GM12878 (cell line): ENCODE measurements at regions not wholly inside any gene's neighbourhood (a gene's known extent, or its start where the extent isn't known, plus 50 kb on each side); places are given as distances from the start of the nearest gene placed in this dataset.

ENCODE experiments used
- CBX3 ChIP-seq: fragments of 200-600 bp; sonication (generic); IDR thresholded peaks from 2 replicates; pipeline ENCODE4 v1.6.1; 2016; ENCODE audit warnings: low read depth, borderline replicate concordance
- CEBPB ChIP-seq, 2 experiments: fragments of 150-350 bp in 1 of 2; IDR thresholded peaks; 2 replicates each; pipeline ENCODE4 v1.6.1; 2012 to 2014; ENCODE audit warnings: low read depth in 2 of 2, low read length in 2 of 2, borderline replicate concordance in 1 of 2, inconsistent platforms in 1 of 2
- LARP7 ChIP-seq: fragments of 450-650 bp; IDR thresholded peaks from 2 replicates; pipeline ENCODE4 v1.6.1; 2017; ENCODE audit warnings: mild to moderate bottlenecking
- POLR2A ChIP-seq: IDR thresholded peaks from 2 replicates; pipeline ENCODE4 v1.6.1; 2011; ENCODE audit warnings: low read depth, mild to moderate bottlenecking, low read length
- TCF3 ChIP-seq: IDR thresholded peaks from 2 replicates; pipeline ENCODE4 v1.6.1; 2012; ENCODE audit warnings: low read depth, mild to moderate bottlenecking, low read length, borderline replicate concordance; ENCODE audit not compliant: insufficient read depth
- TF ChIP-seq, protein P1 (sequence below): IDR thresholded peaks from 2 replicates; pipeline ENCODE4 v1.6.1; 2012; ENCODE audit warnings: low read depth, low read length, improper control_type of control experiment
- TF ChIP-seq, protein P2 (sequence below), 3 experiments: IDR thresholded peaks in 2 of 3; conservative IDR thresholded peaks in 1 of 3; 2 replicates each; pipeline ENCODE4 v1.5.1; 2011; ENCODE audit warnings: low read depth in 3 of 3, low read length in 3 of 3, mild to moderate bottlenecking in 3 of 3, control low read depth in 2 of 3, moderate library complexity in 2 of 3, inconsistent platforms in 1 of 3, mixed read lengths in 1 of 3; ENCODE audit not compliant: control insufficient read depth in 2 of 3, insufficient read depth in 1 of 3; ENCODE audit errors: extremely low read depth in 1 of 3
- TF ChIP-seq, protein P3 (sequence below): fragments of 450-650 bp; IDR thresholded peaks from 2 replicates; pipeline ENCODE4 v1.6.1; 2017; ENCODE audit warnings: mild to moderate bottlenecking
- TF ChIP-seq, protein P4 (sequence below): IDR thresholded peaks from 2 replicates; pipeline ENCODE4 v1.6.1; 2011; ENCODE audit warnings: low read depth, mild to moderate bottlenecking, low read length, moderate library complexity, borderline replicate concordance; ENCODE audit errors: extremely low read depth
- TF ChIP-seq, protein P5 (sequence below): fragments of 450-650 bp; IDR thresholded peaks from 2 replicates; pipeline ENCODE4 v1.6.1; 2017; ENCODE audit warnings: mild to moderate bottlenecking, moderate library complexity
- TF ChIP-seq, protein P6 (sequence below): fragments of 450-650 bp; IDR thresholded peaks from 2 replicates; pipeline ENCODE4 v1.6.1; 2017; ENCODE audit warnings: antibody characterized with exemption, mild to moderate bottlenecking, moderate library complexity

DNA sequence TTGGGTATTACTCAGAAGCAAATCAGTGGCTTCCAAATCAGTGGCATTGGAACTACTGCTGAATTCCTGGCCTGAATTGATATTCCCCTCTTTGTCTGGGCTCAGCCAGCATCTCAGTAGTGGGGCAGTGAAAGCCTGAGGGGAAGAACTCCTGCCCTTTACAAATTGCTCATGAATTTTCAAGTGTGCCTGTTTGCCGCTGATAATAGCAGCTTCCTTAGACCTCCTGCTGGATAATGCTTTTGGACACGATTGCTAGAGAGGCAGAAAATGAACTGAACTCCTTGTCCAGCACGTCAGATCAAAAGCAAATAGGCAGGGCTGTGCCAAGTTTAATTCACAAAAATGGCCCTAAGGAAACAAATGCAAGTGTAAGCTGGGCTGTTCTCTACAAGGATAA lies 91.3 kb upstream of the GZMB start:
- TF ChIP-seq, protein P1, sequence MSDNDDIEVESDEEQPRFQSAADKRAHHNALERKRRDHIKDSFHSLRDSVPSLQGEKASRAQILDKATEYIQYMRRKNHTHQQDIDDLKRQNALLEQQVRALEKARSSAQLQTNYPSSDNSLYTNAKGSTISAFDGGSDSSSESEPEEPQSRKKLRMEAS: no peak
- TF ChIP-seq TCF3 (no peak), LARP7 (no peak), CEBPB (IDR thresholded peaks at IDR 0.05; ENCODE audit: borderline replicate concordance in 1 of 2, low read depth in 2 of 2, low read length in 2 of 2) (no peak), CBX3 (no peak), POLR2A (no peak)
- TF ChIP-seq, protein P2, sequence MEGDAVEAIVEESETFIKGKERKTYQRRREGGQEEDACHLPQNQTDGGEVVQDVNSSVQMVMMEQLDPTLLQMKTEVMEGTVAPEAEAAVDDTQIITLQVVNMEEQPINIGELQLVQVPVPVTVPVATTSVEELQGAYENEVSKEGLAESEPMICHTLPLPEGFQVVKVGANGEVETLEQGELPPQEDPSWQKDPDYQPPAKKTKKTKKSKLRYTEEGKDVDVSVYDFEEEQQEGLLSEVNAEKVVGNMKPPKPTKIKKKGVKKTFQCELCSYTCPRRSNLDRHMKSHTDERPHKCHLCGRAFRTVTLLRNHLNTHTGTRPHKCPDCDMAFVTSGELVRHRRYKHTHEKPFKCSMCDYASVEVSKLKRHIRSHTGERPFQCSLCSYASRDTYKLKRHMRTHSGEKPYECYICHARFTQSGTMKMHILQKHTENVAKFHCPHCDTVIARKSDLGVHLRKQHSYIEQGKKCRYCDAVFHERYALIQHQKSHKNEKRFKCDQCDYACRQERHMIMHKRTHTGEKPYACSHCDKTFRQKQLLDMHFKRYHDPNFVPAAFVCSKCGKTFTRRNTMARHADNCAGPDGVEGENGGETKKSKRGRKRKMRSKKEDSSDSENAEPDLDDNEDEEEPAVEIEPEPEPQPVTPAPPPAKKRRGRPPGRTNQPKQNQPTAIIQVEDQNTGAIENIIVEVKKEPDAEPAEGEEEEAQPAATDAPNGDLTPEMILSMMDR (IDR thresholded peaks at IDR 0.05 in 2 of 3, conservative IDR thresholded peaks at IDR 0.05 in 1 of 3; ENCODE audit: control insufficient read depth in 2 of 3, extremely low read depth in 1 of 3, insufficient read depth in 1 of 3, low read depth in 3 of 3, low read length in 3 of 3): no peak
- TF ChIP-seq, protein P3, sequence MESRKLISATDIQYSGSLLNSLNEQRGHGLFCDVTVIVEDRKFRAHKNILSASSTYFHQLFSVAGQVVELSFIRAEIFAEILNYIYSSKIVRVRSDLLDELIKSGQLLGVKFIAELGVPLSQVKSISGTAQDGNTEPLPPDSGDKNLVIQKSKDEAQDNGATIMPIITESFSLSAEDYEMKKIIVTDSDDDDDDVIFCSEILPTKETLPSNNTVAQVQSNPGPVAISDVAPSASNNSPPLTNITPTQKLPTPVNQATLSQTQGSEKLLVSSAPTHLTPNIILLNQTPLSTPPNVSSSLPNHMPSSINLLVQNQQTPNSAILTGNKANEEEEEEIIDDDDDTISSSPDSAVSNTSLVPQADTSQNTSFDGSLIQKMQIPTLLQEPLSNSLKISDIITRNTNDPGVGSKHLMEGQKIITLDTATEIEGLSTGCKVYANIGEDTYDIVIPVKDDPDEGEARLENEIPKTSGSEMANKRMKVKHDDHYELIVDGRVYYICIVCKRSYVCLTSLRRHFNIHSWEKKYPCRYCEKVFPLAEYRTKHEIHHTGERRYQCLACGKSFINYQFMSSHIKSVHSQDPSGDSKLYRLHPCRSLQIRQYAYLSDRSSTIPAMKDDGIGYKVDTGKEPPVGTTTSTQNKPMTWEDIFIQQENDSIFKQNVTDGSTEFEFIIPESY: no peak
- TF ChIP-seq, protein P4, sequence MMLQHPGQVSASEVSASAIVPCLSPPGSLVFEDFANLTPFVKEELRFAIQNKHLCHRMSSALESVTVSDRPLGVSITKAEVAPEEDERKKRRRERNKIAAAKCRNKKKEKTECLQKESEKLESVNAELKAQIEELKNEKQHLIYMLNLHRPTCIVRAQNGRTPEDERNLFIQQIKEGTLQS: no peak
- TF ChIP-seq, protein P5, sequence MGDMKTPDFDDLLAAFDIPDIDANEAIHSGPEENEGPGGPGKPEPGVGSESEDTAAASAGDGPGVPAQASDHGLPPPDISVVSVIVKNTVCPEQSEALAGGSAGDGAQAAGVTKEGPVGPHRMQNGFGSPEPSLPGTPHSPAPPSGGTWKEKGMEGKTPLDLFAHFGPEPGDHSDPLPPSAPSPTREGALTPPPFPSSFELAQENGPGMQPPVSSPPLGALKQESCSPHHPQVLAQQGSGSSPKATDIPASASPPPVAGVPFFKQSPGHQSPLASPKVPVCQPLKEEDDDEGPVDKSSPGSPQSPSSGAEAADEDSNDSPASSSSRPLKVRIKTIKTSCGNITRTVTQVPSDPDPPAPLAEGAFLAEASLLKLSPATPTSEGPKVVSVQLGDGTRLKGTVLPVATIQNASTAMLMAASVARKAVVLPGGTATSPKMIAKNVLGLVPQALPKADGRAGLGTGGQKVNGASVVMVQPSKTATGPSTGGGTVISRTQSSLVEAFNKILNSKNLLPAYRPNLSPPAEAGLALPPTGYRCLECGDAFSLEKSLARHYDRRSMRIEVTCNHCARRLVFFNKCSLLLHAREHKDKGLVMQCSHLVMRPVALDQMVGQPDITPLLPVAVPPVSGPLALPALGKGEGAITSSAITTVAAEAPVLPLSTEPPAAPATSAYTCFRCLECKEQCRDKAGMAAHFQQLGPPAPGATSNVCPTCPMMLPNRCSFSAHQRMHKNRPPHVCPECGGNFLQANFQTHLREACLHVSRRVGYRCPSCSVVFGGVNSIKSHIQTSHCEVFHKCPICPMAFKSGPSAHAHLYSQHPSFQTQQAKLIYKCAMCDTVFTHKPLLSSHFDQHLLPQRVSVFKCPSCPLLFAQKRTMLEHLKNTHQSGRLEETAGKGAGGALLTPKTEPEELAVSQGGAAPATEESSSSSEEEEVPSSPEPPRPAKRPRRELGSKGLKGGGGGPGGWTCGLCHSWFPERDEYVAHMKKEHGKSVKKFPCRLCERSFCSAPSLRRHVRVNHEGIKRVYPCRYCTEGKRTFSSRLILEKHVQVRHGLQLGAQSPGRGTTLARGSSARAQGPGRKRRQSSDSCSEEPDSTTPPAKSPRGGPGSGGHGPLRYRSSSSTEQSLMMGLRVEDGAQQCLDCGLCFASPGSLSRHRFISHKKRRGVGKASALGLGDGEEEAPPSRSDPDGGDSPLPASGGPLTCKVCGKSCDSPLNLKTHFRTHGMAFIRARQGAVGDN: no peak
- TF ChIP-seq, protein P6, sequence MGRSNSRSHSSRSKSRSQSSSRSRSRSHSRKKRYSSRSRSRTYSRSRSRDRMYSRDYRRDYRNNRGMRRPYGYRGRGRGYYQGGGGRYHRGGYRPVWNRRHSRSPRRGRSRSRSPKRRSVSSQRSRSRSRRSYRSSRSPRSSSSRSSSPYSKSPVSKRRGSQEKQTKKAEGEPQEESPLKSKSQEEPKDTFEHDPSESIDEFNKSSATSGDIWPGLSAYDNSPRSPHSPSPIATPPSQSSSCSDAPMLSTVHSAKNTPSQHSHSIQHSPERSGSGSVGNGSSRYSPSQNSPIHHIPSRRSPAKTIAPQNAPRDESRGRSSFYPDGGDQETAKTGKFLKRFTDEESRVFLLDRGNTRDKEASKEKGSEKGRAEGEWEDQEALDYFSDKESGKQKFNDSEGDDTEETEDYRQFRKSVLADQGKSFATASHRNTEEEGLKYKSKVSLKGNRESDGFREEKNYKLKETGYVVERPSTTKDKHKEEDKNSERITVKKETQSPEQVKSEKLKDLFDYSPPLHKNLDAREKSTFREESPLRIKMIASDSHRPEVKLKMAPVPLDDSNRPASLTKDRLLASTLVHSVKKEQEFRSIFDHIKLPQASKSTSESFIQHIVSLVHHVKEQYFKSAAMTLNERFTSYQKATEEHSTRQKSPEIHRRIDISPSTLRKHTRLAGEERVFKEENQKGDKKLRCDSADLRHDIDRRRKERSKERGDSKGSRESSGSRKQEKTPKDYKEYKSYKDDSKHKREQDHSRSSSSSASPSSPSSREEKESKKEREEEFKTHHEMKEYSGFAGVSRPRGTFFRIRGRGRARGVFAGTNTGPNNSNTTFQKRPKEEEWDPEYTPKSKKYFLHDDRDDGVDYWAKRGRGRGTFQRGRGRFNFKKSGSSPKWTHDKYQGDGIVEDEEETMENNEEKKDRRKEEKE: no peak
